GM06990 (cell line): ENCODE measurements at regions not wholly inside any gene's neighbourhood (a gene's known extent, or its start where the extent isn't known, plus 50 kb on each side); places are given as distances from the start of the nearest gene placed in this dataset.

Experiments used
- DNase-seq: peaks from one replicate; pipeline ENCODE4 v3.0.0-alpha.2; 2011; ENCODE audit not compliant: insufficient read length; ENCODE audit errors: extremely low read depth
- H3K27me3 ChIP-seq: replicated peaks from 2 replicates; pipeline ENCODE4 v1.6.0; 2011; ENCODE audit warnings: low read length; ENCODE audit not compliant: control insufficient read depth, insufficient read depth
- H3K36me3 ChIP-seq: 2 replicates; pipeline ENCODE4 v1.5.1; 2011; ENCODE audit warnings: low read length; ENCODE audit not compliant: control insufficient read depth, insufficient read depth
- H3K4me3 ChIP-seq: replicated peaks from 2 replicates; pipeline ENCODE4 v1.5.1; 2011; ENCODE audit warnings: low read depth, mild to moderate bottlenecking, control low read depth, low read length
- CTCF ChIP-seq: IDR thresholded peaks from 2 replicates; pipeline ENCODE4 v1.5.1; 2011; ENCODE audit warnings: low read length, control low read depth, mild to moderate bottlenecking, inconsistent platforms; ENCODE audit not compliant: insufficient read depth, poor library complexity, severe bottlenecking

GRCh38 chr6:88220493-88220892 is 54.3 kb upstream of the CNR1 start:
- no peaks in the 10 kb centered on the region for H3K36me3 ChIP-seq
- DNase-seq, result no peak
- H3K4me3 ChIP-seq, result no peak overlapping the region
- no peaks in the 10 kb centered on the region for H3K27me3 ChIP-seq
- no peak for TF ChIP-seq CTCF

- no peak for TF ChIP-seq CTCF
- no peak for DNase-seq
- no peaks in the 10 kb centered on the region for H3K27me3 ChIP-seq
- H3K4me3 ChIP-seq, result no peak overlapping the region
- no peaks in the 10 kb centered on the region for H3K36me3 ChIP-seq
Measured at GRCh38 chr6:88216182-88216581, 50.0 kb upstream of the CNR1 start.
